ENCODE measurements at regions not wholly inside any gene's neighbourhood (a gene's known extent, or its start where the extent isn't known, plus 50 kb on each side); places are given as distances from the start of the nearest gene placed in this dataset.

DNA sequence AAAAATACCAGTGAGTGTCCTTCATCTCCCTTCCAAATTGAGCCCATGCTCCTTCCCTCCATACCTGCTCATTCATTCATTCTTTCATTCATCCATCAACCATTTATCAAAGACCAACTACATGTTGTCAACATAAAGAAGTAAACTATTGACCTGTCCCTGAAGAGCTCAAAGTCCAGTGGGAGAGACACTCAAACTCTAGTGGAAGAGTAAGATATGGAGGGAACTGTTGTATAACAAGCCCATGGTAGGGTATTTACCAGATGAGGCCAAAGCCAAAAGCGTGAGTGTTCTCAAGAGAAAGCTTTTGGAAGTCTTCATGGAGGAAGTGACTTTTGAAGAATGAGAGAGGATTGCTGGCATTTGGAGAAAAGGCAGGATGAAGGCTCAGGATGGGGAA is 163.4 kb upstream of the SPACA1 start:
- Histone ChIP-seq H4K20me1 (ENCODE audit: control insufficient read depth, insufficient read depth, insufficient read length) (no peaks in the 10 kb centered on the region), H2BK12ac (ENCODE audit: insufficient read length, low read depth, low read length) (no peak overlapping the region), H3K14ac (ENCODE audit: insufficient read depth, low read length) (no peak overlapping the region), H3K23ac (ENCODE audit: insufficient read length, low read depth, low read length) (no peak overlapping the region), H2BK20ac (ENCODE audit: low read depth, low read length, poor library complexity, severe bottlenecking) (no peak overlapping the region), H3K9ac (ENCODE audit: extremely low read depth, insufficient read length, low read length) (no peak overlapping the region), H2BK15ac (ENCODE audit: low read depth, low read length) (no peak overlapping the region), H3K27me3 (ENCODE audit: insufficient read depth, low read length) (no peaks in the 10 kb centered on the region), H3K79me2 (ENCODE audit: insufficient read depth, low read length) (no peaks in the 10 kb centered on the region), H4K91ac (ENCODE audit: insufficient read length, low read depth, low read length) (no peak overlapping the region), H2BK120ac (ENCODE audit: low read depth, low read length, poor library complexity, severe bottlenecking) (no peak overlapping the region), H3K4ac (ENCODE audit: low read depth, low read length) (no peak overlapping the region), H2AFZ (ENCODE audit: low read length) (no peak overlapping the region), H3K27ac (ENCODE audit: insufficient read length, low read depth, low read length) (no peak overlapping the region), H3K4me2 (ENCODE audit: insufficient read depth, insufficient read length, low read length) (no peak overlapping the region), H3K23me2 (ENCODE audit: insufficient read length, low read depth, low read length, poor library complexity, severe bottlenecking) (no peaks in the 10 kb centered on the region), H3K18ac (ENCODE audit: insufficient read length, low read depth, low read length) (no peak overlapping the region), H4K8ac (replicated peaks; ENCODE audit: insufficient read length, low read depth, low read length) (no peak overlapping the region), H2BK5ac (ENCODE audit: insufficient read length, low read length) (no peak overlapping the region), H4K5ac (ENCODE audit: insufficient read length, low read depth, low read length) (no peak overlapping the region), H3K9me3 (ENCODE audit: control insufficient read depth, low read depth, low read length) (no peaks in the 10 kb centered on the region), H3K56ac (ENCODE audit: insufficient read length, low read depth, low read length) (no peak overlapping the region), H3K4me1 (ENCODE audit: insufficient read depth, low read length) (no peaks in the 10 kb centered on the region), H3T11ph (ENCODE audit: low read length) (no peak overlapping the region), H3K79me1 (ENCODE audit: insufficient read depth, low read depth, low read length, poor library complexity, severe bottlenecking) (no peaks in the 10 kb centered on the region), H2AK5ac (ENCODE audit: insufficient read length, low read length) (no peak overlapping the region)
- no CpG with 5 or more reads among the region's 1 CpG for WGBS (ENCODE audit: extremely low coverage, insufficient read length, low lambda C conversion rate)
- H3K9me3 Mint-ChIP-seq: peaks cover 0 to 5% of the 10 kb centered on the region in 2 experiments; a peak in 2 of 5 replicates
- no peak for DNase-seq
- no peak overlapping the region for H3K4me3 Mint-ChIP-seq
- peaks cover 6 to 7% of the 10 kb centered on the region in 2 experiments; a peak in 1 of 4 replicates for H3K4me1 Mint-ChIP-seq
- no peaks in the 10 kb centered on the region; a peak in 1 of 7 replicates for H3K36me3 Mint-ChIP-seq (ENCODE audit: insufficient read depth in 1 of 3, low read depth in 3 of 3)
- H3K27me3 Mint-ChIP-seq (ENCODE audit: low read depth): no peaks in the 10 kb centered on the region
- TF ChIP-seq, protein P1, sequence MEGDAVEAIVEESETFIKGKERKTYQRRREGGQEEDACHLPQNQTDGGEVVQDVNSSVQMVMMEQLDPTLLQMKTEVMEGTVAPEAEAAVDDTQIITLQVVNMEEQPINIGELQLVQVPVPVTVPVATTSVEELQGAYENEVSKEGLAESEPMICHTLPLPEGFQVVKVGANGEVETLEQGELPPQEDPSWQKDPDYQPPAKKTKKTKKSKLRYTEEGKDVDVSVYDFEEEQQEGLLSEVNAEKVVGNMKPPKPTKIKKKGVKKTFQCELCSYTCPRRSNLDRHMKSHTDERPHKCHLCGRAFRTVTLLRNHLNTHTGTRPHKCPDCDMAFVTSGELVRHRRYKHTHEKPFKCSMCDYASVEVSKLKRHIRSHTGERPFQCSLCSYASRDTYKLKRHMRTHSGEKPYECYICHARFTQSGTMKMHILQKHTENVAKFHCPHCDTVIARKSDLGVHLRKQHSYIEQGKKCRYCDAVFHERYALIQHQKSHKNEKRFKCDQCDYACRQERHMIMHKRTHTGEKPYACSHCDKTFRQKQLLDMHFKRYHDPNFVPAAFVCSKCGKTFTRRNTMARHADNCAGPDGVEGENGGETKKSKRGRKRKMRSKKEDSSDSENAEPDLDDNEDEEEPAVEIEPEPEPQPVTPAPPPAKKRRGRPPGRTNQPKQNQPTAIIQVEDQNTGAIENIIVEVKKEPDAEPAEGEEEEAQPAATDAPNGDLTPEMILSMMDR (conservative IDR thresholded peaks at IDR 0.05): no peak
- H3K27ac Mint-ChIP-seq: no peak overlapping the region
